Skin epidermis (tissue), 12 donors: ENCODE measurements at regions not wholly inside any gene's neighbourhood (a gene's known extent, or its start where the extent isn't known, plus 50 kb on each side); places are given as distances from the start of the nearest gene placed in this dataset.

Experiments
- H3K27ac ChIP-seq, 21 experiments: fragments of 200-600 bp; sonication (generic) in 11 of 21; one replicate each; pipeline ENCODE4 v1.5.0; 2020; ENCODE audit warnings: mild to moderate bottlenecking in 3 of 21, inconsistent platforms in 2 of 21, moderate library complexity in 2 of 21
- H3K4me3 ChIP-seq, 7 experiments: fragments of 200-600 bp; sonication (generic) in 2 of 7; one replicate each; pipeline ENCODE4 v1.5.0; 2020; ENCODE audit warnings: inconsistent platforms in 2 of 7, mild to moderate bottlenecking in 2 of 7, moderate library complexity in 1 of 7

DNA sequence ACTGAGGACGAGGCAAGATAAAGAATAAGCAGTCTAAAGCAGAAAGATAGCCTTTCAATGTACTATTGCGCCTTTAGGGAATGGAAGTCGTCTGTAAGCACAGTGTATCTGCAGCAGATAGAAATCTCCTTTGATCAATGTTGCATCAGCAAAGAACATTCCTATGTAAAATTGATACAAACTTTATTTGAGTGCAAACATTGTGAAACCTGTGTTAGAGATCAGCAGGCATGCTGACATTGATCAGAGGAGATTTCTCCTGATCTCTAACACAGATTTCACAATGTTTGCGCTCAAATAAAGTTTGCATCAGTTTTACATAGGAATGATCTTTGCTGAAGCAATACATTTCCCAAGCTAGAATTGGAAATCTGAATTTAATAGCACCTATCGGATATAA lies 1446.8 kb downstream of the MRPL39 start:
- no peak overlapping the region for H3K27ac ChIP-seq

DNA sequence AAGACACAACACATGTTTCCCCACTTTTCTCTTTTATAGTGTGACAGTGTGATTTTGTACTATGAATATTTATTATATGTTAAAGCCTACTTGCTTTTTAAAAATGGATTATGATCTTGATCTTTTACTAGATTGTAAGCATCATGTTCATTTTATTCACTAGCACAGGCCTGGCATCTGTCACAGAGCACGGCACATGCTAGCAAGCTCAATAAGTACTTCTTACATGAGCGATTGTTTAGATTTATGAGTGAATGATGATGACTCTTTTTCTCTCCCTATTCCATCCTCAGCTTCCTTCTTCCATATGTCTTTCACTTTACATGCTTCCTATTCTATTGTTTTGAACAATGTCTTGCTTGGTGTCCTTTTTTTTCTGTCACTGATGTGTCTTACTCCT lies 1454.1 kb downstream of the MRPL39 start:
- H3K27ac ChIP-seq = no peak overlapping the region
- no peak overlapping the region for H3K4me3 ChIP-seq

More for the DNA sequence above, 1446.8 kb downstream of the MRPL39 start:
- H3K4me3 ChIP-seq = no peak overlapping the region

DNA sequence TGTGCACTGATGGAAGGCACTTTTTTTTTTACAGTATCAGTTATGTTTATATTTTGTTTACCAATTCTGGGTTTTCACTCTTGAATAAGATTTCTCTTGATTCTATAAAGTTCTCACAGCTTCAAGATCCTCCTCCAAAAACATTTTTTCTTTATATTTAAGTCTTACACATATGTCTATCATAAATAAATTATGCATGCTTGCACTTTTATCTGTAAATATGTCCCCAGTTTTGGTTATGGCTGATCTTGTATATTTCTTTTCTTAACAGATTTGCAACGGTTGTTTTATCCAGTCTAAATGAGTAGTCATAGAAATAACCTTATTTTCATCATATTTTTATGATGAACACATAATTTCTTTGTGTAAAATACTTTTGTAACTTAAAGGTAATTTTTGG lies 1456.5 kb downstream of the MRPL39 start:
- no peak overlapping the region for H3K4me3 ChIP-seq

GRCh38 chr21:24148461-24148860 lies 1458.8 kb downstream of the MRPL39 start:
- Histone ChIP-seq H3K27ac (no peak overlapping the region), H3K4me3 (no peak overlapping the region)

More for the DNA sequence above, 1456.5 kb downstream of the MRPL39 start:
- no peak overlapping the region for H3K27ac ChIP-seq

DNA sequence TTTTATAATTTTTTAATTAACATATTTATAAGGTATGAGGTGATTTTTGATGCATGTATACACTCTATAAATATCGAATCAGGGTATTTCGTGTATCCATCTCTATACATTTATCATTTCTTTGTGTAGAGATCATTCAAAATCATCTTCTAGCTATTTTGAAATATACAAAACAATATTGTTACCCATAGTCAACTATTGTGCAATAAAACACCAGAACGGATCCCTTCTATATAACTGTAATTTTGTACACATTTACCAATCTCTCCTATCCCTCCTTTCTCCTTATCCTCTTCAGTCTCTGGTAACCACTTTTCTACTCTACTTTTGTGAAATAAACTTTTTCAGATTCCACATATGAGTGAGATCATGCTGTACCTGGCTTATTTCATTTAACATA lies 1459.6 kb downstream of the MRPL39 start:
- Histone ChIP-seq H3K27ac (no peak overlapping the region), H3K4me3 (no peak overlapping the region)

- Histone ChIP-seq H3K4me3 (no peak overlapping the region), H3K27ac (no peak overlapping the region)
Observed at GRCh38 chr21:24131056-24131455, 1476.2 kb downstream of the MRPL39 start.

- H3K27ac ChIP-seq = no peak overlapping the region
- H3K4me3 ChIP-seq = no peak overlapping the region
Observed at GRCh38 chr21:24127651-24128050, 1479.6 kb downstream of the MRPL39 start.

DNA sequence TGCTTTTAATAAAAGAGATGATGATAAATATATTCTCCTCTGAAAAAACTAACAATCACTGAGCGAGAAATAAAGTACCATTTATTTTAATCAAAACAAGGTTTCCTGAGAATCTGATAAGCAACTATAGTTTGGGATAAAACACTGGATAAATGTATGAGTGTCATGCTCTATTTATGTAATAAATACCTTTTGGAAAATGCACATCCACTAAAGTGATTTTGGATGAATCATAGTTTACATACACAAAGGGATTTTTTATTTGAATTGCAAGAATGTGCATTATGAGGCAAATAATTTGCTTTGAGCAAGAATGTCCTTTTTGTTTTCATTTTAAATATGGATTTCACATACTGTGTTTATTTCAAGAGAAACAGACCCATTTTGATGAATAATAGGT lies 1483.5 kb downstream of the MRPL39 start:
- Histone ChIP-seq H3K4me3 (no peak overlapping the region), H3K27ac (no peak overlapping the region)

GRCh38 chr21:24118738-24119459 lies 1488.4 kb downstream of the MRPL39 start:
- Histone ChIP-seq H3K27ac (no peak overlapping the region), H3K4me3 (no peak overlapping the region)

- Histone ChIP-seq H3K4me3 (no peak overlapping the region), H3K27ac (no peak overlapping the region)
Observed at GRCh38 chr21:24115141-24115540, 1492.1 kb downstream of the MRPL39 start.

GRCh38 chr21:24112020-24112419 lies 1495.3 kb downstream of the MRPL39 start:
- no peak overlapping the region for H3K4me3 ChIP-seq
- no peak overlapping the region for H3K27ac ChIP-seq

DNA sequence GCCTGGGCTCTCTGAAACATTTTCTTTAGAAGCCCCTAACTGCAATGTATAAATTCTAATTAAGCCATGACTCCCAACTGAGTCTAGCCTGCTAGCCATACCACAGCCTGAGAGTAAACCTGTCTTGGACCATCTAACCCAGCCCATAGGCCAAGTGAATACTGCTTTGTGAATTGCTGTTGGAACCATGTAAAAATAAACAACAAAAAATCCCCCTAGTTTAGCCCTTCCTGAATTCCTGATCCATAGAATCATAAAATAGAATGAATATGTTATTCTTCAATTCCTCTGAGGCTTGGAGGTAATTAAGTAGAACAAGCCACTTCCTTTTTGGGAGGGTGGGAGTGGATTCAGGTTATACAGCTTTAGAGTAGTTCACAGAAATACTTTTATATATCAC lies 1496.4 kb downstream of the MRPL39 start:
- no peak overlapping the region for H3K4me3 ChIP-seq
- H3K27ac ChIP-seq = no peak overlapping the region

GRCh38 chr21:24097181-24097580 lies 1510.1 kb downstream of the MRPL39 start:
- H3K4me3 ChIP-seq = no peak overlapping the region
- H3K27ac ChIP-seq = no peak overlapping the region

DNA sequence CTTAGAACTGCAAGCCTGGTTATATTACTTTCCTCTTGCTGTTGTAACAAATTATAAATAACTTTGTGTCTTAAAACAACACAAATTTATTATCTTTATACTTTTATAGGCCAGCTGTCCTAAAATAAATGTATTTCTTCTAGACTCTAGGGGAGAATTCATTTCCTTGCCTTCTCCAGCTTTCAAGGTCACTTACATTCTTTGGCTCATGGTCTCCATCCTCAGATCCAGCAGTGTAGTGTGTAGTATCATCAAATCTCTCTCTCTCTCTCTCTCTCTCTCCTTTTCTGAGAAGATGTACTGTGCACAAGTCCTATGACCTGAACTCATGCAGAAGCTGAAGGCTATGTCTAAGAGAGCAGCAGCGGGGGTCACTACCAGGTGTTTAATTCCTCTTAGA lies 1510.6 kb downstream of the MRPL39 start:
- Histone ChIP-seq H3K27ac (no peak overlapping the region), H3K4me3 (no peak overlapping the region)

- Histone ChIP-seq H3K4me3 (no peak overlapping the region), H3K27ac (no peak overlapping the region)
Observed at GRCh38 chr21:24093032-24093431, 1514.2 kb downstream of the MRPL39 start.

- Histone ChIP-seq H3K4me3 (no peak overlapping the region), H3K27ac (no peak overlapping the region)
Observed at GRCh38 chr21:24076179-24076578, 1531.1 kb downstream of the MRPL39 start.

DNA sequence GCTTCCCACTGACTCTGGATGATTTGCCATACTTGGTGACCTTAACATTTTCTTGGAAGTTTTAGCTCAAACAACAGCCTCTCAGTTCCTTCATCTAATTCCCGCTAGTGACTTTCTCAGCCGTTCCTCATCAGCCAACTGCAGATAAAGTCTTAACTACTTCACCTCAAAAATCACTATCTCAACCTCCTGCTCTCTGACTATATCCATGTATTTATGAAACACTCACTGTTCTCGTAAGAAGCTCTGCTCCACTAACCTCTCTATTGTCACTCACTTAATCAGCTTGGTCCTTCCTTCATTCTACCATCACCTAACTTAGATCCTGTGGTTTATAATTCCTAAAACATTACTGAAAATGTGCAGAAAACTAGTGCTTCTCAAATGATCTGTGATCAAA lies 1551.6 kb downstream of the MRPL39 start:
- Histone ChIP-seq H3K4me3 (no peak overlapping the region), H3K27ac (no peak overlapping the region)

- no peak overlapping the region for H3K27ac ChIP-seq
- no peak overlapping the region for H3K4me3 ChIP-seq
Observed at GRCh38 chr21:24050231-24050630, 1557.0 kb downstream of the MRPL39 start.

DNA sequence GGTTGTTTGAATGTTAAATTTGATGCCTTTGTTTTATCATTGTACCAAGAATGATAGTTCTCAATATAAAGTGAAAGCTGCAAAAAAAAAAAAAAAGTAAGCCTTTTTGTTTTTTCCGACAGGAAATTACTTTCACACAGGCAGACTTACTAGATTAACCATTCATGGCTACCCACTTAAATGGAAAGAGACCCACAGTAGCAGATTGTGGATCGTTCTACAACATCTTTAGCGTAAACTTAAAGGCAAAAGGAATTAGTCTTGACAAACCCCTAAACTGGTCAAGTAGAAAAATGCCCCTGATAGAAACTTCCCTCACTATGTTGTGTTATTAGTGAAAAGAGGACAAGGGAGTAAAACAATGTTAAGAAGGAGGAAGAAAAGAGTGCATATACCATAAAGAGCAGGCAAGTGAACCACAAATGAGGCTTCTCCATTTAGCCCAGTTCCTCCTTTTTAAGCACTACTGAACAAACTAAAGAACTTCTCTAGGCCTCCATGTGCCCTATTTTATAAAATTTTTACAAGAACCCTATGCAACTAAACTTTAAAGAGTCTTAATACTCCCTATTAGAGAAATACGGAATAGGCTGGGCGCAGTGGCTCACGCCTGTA lies 1560.3 kb downstream of the MRPL39 start:
- H3K4me3 ChIP-seq = no peak overlapping the region
- no peak overlapping the region for H3K27ac ChIP-seq

DNA sequence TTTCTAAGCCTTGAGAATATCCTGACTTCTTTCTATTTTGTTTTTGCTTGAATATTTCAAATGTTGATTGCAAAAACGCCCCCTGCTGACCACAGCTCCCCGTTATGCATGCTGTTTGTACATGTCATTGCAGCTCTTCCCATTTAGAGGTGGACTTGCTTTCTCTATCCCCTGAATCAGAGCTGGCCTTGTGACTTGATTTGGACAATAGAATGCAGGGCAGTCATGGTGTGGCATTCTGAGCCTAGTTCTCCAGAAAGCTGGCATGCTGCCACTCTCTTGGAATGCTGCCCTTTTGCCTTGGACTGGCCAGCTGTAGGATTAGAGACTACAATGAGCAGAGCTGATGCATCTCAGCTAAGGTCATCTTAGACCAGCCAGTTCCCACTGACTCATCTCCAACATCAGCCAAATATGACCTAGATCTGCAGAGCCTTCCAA lies 1561.5 kb downstream of the MRPL39 start:
- H3K27ac ChIP-seq = no peak overlapping the region
- H3K4me3 ChIP-seq = no peak overlapping the region

GRCh38 chr21:24045373-24045772 lies 1561.9 kb downstream of the MRPL39 start:
- Histone ChIP-seq H3K27ac (no peak overlapping the region), H3K4me3 (no peak overlapping the region)

GRCh38 chr21:24042687-24043086 lies 1564.6 kb downstream of the MRPL39 start:
- Histone ChIP-seq H3K27ac (no peak overlapping the region), H3K4me3 (no peak overlapping the region)
